Astrocyte (in vitro differentiated cells and primary cell): ENCODE measurements at regions not wholly inside any gene's neighbourhood (a gene's known extent, or its start where the extent isn't known, plus 50 kb on each side); places are given as distances from the start of the nearest gene placed in this dataset.
"Not testable (repeated sequence)": the region's sequence is repeated elsewhere in the genome, so short reads cannot be mapped to it uniquely, and the experiment has no call there.

ENCODE experiments used
- EZH2 ChIP-seq: IDR thresholded peaks from 2 replicates; pipeline ENCODE4 v1.6.1; 2012; ENCODE audit warnings: mild to moderate bottlenecking, low read length, inconsistent platforms; ENCODE audit not compliant: insufficient read depth
- TF ChIP-seq, protein P1 (sequence below): IDR thresholded peaks from 2 replicates; pipeline ENCODE4 v1.5.1; 2011; ENCODE audit warnings: low read depth, mild to moderate bottlenecking, inconsistent platforms, low read length, moderate library complexity; ENCODE audit not compliant: insufficient read depth

DNA sequence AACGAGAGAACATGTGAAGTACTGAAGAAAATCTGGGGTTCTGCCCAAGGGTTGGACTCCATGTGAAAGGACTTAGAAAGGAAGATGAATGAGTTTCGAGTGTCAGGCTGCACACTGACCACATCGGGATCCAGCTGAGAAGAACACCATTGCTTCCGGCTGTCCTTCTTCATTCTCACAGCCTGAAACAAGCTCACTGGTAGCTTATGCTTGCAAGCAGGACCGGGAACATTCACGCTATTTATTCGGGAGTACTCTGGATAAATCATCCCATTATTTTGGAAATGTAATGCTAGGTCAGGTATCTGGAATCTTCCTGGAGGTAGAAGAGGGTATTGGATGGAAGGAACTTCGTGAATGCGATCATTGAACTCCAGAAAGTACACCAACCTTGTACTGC is 59.2 kb upstream of the TBL1X start:
- TF ChIP-seq, protein P1, sequence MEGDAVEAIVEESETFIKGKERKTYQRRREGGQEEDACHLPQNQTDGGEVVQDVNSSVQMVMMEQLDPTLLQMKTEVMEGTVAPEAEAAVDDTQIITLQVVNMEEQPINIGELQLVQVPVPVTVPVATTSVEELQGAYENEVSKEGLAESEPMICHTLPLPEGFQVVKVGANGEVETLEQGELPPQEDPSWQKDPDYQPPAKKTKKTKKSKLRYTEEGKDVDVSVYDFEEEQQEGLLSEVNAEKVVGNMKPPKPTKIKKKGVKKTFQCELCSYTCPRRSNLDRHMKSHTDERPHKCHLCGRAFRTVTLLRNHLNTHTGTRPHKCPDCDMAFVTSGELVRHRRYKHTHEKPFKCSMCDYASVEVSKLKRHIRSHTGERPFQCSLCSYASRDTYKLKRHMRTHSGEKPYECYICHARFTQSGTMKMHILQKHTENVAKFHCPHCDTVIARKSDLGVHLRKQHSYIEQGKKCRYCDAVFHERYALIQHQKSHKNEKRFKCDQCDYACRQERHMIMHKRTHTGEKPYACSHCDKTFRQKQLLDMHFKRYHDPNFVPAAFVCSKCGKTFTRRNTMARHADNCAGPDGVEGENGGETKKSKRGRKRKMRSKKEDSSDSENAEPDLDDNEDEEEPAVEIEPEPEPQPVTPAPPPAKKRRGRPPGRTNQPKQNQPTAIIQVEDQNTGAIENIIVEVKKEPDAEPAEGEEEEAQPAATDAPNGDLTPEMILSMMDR: not testable (repeated sequence)
- not testable (repeated sequence) for TF ChIP-seq EZH2
